SU-DHL-6 (cell line): ENCODE measurements at regions not wholly inside any gene's neighbourhood (a gene's known extent, or its start where the extent isn't known, plus 50 kb on each side); places are given as distances from the start of the nearest gene placed in this dataset.

Experiments used
- EZH2phosphoT487 ChIP-seq: fragments of 200-600 bp; sonication (generic), shearing (Covaris generic); conservative IDR thresholded peaks from 2 replicates; pipeline ENCODE4 v1.6.1; 2018; ENCODE audit warnings: mild to moderate bottlenecking, antibody characterized with exemption, low read length, moderate library complexity, mixed read lengths
- TF ChIP-seq, protein P1 (sequence below): fragments of 200-600 bp; sonication (generic); IDR thresholded peaks from one replicate; pipeline ENCODE4 v1.5.1; 2017; ENCODE audit warnings: antibody characterized with exemption, mild to moderate bottlenecking, low read length, moderate library complexity; ENCODE audit not compliant: insufficient read depth, poor library complexity, severe bottlenecking

DNA sequence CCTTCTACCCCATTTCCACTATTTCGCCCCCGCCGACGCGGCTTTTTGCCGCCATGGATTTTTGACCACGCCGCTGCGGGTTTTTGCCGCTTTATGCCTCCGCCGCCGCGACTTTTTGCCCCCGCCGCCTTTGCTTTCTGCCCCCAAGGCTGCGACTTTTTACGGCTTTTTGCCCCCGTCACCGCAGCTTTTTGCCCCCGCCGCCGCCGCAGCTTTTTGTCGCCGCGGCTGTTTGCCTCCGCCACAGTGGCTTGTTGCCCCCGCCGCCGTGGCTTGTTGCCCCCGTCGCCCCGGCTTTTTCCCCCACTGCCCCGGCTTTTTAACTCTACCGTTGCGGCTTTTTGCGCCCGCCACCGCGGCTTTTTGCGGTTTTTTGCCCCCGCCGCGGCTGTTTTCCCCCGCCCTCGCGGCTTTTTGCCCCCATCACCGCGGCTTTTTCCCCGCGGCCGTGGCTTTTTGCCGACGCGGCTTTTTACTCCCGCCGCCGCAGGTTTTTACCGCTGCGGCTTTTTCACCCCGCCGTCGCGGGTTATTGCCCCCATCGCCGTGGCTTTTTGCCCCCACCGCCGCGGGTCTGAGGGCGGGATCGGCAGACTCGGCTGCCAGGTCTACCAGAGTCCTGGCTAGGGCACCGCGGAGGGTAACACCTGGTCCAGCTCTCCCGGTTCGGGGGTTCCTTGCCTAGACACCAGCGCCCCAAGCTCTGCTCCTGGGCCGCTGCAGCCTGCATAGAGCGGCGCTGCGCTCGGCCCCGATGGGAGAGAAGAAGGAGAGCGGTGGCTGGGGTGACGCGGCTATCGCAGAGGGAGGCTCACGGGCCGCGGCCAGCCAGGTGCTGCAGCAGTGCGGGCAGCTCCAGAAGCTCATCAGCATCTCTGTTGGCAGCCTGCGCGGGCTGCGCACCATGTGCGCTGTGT lies 562.7 kb upstream of the WSB1 start:
- TF ChIP-seq, protein P1, sequence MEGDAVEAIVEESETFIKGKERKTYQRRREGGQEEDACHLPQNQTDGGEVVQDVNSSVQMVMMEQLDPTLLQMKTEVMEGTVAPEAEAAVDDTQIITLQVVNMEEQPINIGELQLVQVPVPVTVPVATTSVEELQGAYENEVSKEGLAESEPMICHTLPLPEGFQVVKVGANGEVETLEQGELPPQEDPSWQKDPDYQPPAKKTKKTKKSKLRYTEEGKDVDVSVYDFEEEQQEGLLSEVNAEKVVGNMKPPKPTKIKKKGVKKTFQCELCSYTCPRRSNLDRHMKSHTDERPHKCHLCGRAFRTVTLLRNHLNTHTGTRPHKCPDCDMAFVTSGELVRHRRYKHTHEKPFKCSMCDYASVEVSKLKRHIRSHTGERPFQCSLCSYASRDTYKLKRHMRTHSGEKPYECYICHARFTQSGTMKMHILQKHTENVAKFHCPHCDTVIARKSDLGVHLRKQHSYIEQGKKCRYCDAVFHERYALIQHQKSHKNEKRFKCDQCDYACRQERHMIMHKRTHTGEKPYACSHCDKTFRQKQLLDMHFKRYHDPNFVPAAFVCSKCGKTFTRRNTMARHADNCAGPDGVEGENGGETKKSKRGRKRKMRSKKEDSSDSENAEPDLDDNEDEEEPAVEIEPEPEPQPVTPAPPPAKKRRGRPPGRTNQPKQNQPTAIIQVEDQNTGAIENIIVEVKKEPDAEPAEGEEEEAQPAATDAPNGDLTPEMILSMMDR: no peak
- TF ChIP-seq EZH2phosphoT487: no peak
